ENCODE measurements at regions not wholly inside any gene's neighbourhood (a gene's known extent, or its start where the extent isn't known, plus 50 kb on each side); places are given as distances from the start of the nearest gene placed in this dataset.
A peak's percentile ranks its signal among the peaks of the same experiment; 100 is the strongest.

DNA sequence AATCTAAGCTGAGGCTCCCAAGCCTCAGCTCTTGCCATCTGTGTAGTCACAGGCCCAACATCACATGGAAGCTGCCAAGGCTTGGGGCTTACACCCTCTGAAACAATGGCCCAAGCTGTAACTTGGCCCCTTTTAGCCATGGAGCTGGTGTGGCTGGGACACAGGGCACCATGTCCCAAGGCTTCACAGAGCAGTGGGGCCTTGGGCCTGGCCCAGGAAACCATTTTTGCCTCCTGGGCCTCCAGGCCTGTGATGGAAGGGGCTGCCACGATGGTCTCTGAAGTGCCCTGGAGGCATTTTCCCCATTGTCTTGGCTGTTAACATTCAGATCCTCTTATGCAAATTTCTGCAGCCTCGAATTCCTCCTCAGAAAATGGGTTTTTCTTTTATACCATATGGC lies 952.3 kb upstream of the GOT2 start:
- H3K4me3 ChIP-seq (ENCODE audit: low read length), result no peak overlapping the region
- DNase-seq (ENCODE audit: low read depth), result no peak
- TF ChIP-seq, protein P1, sequence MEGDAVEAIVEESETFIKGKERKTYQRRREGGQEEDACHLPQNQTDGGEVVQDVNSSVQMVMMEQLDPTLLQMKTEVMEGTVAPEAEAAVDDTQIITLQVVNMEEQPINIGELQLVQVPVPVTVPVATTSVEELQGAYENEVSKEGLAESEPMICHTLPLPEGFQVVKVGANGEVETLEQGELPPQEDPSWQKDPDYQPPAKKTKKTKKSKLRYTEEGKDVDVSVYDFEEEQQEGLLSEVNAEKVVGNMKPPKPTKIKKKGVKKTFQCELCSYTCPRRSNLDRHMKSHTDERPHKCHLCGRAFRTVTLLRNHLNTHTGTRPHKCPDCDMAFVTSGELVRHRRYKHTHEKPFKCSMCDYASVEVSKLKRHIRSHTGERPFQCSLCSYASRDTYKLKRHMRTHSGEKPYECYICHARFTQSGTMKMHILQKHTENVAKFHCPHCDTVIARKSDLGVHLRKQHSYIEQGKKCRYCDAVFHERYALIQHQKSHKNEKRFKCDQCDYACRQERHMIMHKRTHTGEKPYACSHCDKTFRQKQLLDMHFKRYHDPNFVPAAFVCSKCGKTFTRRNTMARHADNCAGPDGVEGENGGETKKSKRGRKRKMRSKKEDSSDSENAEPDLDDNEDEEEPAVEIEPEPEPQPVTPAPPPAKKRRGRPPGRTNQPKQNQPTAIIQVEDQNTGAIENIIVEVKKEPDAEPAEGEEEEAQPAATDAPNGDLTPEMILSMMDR (conservative IDR thresholded peaks at IDR 0.05; ENCODE audit: low read length), result no peak

DNA sequence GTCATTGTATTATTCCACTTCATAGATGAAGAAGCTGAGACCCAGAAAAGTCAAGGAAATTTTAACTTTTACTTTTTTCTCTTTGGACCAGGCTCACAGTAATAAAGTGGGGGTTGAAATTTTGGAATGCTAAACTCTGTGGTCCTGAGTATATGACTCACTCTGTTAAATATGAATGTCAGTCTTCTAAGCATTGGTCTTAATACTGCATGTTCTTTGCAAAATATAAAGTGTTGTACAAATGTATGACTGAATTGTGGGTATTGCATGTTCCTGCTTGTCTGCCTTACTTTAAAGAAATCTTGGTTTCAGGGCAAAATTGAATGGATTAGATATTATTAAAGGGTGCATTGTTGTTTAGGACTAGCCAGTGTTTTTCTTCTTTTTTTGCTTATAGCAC lies 950.8 kb upstream of the GOT2 start:
- no peak overlapping the region for H3K4me3 ChIP-seq (ENCODE audit: low read length)
- TF ChIP-seq, protein P1 (conservative IDR thresholded peaks at IDR 0.05; ENCODE audit: low read length), result no peak
- peak; percentile 44 for DNase-seq (ENCODE audit: low read depth)

DNA sequence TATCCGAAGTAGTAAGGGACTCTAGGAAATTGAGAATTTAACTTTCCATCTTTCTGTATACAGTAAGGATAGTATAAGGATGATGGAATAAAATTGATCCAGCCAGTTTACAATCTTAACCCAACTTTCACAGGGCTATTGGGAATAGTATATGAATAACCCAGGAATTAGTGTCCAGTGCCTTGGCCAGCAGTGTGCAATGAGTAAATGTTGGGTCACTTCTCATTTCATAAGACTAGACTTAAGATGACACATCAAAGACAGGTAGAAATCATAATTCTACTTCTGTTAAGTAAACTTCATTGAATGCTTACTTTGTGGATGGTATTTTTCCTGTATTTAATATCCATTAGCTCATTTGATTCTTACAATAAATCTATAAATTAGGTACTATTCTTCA lies 949.6 kb upstream of the GOT2 start:
- no peak for DNase-seq (ENCODE audit: low read depth)
- TF ChIP-seq, protein P1 (conservative IDR thresholded peaks at IDR 0.05; ENCODE audit: low read length), result no peak
- H3K4me3 ChIP-seq (ENCODE audit: low read length), result no peak overlapping the region

DNA sequence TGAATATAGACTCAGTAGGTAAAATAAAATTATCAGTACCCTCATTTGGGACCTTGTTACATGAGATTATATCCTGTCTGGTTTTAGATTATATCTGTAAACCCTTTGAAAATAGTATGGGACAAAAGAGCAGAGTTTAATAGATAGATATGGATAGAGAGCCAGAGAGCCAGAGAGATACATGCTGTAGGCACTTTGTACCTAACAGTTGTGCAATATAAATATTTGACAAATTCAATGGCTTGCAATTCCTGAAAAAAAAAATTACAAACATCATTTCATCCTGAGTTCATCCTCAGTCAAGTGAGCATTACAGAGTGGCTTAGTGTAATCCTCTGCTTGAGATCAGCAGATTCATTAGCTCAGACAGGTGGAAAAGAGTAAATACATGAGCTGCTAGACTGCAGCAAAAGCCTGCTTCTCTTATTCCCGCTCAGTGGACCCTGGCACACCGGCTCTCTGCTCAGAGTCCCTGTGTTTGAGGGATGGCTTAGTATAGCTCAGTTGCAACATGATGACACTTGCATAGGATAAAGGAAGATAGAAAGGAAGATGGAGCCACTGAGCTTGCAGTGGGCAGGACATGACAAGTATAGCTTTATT lies 931.6 kb upstream of the GOT2 start:
- TF ChIP-seq, protein P1 (conservative IDR thresholded peaks at IDR 0.05; ENCODE audit: low read length), result no peak
- DNase-seq (ENCODE audit: low read depth), result no peak
- H3K4me3 ChIP-seq (ENCODE audit: low read length), result no peak overlapping the region

DNA sequence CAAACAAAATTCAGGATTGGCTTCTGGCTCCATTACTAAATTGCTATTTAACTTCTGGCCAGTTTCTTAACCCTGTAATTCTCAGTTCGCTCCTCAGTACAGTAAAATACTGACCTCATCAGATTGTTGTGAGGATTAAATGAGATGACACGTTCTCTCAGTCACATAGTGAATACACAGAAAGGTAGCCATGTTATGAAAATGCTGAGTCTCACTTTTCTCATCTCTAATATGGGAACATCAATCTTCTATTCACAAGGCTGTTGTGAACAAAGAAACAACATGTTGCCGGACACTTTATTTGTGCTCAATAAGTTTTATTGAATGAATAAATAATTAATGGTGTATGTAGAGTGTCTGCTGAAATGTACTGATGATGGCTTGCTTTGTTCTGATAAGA lies 924.5 kb upstream of the GOT2 start:
- TF ChIP-seq, protein P1 (conservative IDR thresholded peaks at IDR 0.05; ENCODE audit: low read length), result no peak
- no peak for DNase-seq (ENCODE audit: low read depth)
- H3K4me3 ChIP-seq (ENCODE audit: low read length), result no peak overlapping the region

DNA sequence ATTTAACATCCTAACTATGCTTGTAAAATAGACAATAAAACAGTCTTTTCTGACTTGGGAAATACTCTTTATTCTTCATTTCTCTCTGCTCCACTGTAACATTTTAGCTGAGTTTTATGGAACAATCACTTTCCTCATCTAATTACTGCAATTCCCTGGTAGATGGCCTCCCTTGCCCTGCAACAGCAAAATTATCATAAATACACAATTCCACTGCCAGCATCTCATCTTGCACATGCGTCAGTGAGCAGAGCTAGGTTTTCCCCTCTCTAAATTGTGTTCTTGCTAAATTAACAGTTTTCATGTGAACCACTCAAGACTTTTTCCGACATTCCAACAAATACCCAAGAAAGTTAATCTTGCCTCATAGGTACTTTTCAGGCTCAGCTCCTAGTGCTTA lies 920.9 kb upstream of the GOT2 start:
- TF ChIP-seq, protein P1 (conservative IDR thresholded peaks at IDR 0.05; ENCODE audit: low read length), result no peak
- DNase-seq (ENCODE audit: low read depth), result peak; percentile 3
- H3K4me3 ChIP-seq (ENCODE audit: low read length), result no peak overlapping the region

DNA sequence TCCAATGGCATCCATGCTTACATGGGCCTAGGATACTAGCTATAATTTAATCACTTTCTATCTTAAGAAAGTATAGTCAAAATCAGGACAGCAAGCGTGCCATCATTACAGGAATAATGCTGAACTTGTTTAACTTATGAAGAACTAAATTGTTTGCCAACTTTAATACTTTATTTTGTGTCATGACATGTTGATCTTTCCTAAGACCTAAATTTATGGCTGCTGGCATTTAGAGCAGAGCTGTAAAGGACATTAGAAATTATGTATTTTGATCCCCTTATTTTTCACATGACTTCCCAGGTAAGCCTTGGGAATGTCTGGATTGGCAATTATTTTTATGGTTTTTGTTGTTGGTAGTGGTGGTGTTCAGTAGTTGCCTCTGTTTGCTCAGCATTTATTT lies 920.3 kb upstream of the GOT2 start:
- TF ChIP-seq, protein P1 (conservative IDR thresholded peaks at IDR 0.05; ENCODE audit: low read length), result no peak
- no peak overlapping the region for H3K4me3 ChIP-seq (ENCODE audit: low read length)
- no peak for DNase-seq (ENCODE audit: low read depth)

All from AG10803 (cell line).